HG03103 (cell line): ENCODE measurements at regions not wholly inside any gene's neighbourhood (a gene's known extent, or its start where the extent isn't known, plus 50 kb on each side); places are given as distances from the start of the nearest gene placed in this dataset.

ENCODE experiments used
- ATAC-seq: cut with Tn5 transposase; IDR thresholded peaks from one replicate; pipeline ENCODE4 v1.9.1; 2021; ENCODE audit warnings: low read depth; ENCODE audit not compliant: unreplicated experiment

DNA sequence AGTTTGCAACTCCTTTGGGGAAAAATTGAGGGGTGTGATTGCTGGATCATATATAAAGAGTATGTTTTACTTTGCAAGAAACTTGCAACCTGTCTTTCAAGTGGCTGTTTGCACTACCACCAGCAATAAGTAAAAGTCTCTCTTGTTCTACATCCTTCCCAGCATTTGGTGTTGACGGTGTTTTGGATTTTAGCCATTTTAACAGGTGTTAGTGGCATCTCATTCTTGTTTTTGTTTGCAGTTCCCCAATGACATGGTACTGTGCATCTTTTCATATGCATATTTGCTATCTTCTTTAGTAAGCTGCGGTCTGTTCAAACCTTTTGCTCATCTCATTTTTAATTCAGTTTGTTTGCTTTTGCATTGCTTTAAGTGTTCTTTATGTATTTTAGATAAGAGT lies 535.5 kb downstream of the LRRIQ3 start:
- no peak for ATAC-seq

DNA sequence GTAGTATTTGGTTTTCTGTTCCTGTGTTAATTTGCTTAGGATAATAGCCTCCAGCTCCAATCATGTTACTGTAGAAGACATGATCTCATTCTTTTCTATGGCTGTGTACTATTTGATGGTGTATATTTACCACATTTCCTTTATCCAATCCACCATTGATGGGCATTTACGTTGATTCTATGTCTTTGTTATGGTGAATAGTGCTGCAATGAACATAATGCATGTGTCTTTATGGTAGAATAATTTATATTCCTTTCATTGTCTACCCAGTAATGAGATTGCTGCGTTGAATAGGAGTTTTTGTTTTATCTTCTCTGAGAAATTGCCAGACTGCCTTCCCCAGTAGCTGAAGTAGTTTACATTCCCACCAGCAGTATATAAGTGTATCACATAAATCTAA lies 538.8 kb downstream of the LRRIQ3 start:
- no peak for ATAC-seq

DNA sequence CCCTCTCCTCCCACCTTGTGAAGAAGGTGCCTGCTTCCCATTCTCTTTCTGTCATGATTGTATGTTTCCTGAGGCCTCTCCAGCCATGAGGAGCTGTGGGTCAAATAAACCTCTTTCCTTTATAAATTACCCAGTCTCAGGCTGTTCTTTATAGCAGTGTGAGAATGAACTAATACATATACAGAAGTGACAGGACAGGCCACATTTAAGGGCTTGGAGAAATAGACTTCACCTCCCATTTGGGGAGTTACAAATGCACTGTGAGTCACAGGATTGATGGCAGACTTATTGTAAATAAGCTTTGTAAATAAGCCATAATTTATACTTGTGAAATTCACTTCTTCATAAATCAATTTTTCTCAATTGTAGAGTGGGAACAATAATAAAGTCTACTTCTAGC lies 543.3 kb downstream of the LRRIQ3 start:
- no peak for ATAC-seq

DNA sequence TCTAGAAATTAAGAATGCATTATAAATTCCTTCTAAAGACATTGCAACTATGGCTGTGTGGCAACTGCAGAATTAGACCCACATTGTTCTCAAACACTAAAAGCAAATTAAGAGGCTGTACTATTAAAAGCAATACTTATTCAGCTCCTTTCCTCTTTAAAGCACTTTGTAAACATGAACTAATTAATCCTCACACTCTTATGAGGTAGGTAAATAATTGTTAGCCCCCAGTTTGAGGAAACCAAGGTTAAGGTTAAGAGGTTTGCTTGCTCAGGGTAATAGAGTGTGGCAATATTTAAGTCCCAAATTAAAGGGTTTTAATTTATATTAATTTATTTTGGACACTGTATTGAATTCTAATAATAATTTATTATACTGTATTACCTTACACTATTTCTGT lies 553.8 kb downstream of the LRRIQ3 start:
- no peak for ATAC-seq

DNA sequence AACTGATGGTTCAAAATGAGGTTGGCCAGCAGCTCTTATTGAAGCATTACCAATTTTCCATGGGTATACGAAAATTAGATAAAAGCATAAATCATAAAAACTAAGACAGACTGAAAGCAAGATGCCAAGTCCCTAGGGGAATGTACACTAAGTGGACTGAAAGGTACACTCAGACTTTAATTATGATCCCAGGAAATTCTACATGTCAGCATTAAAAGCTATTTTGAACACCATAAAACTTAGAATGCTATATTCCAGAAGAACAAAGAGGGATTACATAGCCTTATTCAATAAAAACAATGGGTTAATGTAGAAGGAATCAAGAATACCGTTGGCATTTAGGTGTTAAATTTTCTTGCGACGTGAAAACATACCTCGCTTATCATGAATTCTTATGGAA lies 558.5 kb downstream of the LRRIQ3 start:
- no peak for ATAC-seq

DNA sequence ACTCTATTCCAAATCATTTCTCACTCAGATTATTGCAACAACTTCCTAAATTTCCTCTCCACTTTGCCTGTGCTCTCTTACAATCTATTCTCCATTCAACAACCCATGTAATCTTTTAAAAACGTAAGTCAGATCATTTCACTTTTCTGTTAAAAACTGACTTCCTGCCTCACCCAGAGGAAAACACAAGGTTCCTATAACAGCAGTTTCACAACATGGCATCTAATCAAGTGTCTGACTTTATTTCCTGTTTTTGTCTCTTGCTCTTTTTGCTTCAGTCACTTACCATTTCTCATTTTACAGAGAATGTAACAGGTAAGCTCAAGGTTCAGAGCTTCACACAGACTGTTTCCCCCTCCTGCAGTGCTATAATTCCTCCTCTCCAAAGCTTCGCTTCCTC lies 560.7 kb downstream of the LRRIQ3 start:
- ATAC-seq, result no peak

DNA sequence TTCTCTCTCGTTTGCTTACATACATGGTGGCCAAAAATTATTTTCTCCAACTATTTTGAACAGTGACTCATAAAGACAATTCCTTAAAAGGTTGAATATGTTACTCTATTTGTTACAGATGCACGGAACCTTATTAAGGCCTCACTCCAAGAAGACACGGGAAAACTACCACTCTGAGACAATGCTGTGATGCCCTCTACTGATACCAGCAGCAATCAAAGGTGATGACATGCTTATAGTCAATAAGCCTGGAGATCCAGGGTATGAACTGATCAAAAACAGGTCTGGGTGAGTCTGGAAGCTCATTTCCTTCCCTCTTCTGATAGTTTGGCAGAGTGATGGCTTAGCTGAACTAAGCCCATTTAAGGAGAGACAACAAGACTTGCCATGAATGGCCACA lies 563.0 kb downstream of the LRRIQ3 start:
- ATAC-seq, result no peak

DNA sequence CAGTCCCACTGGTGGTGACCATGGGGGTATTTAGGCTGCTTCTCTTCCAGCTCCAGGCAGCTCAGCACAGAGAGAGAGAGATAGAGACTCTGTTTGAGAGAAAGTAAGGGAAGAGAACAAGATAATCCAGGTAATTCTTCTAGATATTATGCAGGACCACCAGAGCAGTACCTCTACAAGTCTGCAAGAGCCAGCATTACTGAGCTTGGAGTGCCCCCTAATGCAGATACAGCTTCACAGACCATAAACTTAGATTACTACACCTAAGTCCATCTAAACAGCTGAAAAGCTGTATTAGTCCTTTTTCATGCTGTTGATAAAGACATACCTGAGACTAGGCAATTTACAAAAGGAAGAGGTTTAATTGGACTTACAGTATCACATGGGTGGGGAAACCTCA lies 570.3 kb downstream of the LRRIQ3 start:
- no peak for ATAC-seq

DNA sequence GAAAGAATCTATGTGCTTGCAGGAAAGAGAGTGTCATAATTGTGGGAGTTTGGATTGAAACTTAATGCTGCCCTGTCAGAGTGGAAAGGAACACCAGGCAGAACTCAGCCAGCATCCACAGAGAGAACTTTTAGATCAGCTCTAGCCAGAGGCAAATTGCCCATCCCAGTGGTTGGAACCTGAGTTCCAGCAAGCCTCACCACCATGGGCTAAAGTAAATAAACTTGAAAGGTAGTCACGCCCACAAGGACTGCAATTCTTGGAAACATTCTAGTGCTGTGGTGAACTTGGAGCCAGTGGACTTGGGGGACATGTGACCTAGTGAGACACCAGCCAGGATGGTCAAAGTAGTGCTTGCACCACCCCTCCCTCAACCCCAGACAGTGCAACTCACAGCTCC lies 571.6 kb downstream of the LRRIQ3 start:
- ATAC-seq, result no peak

DNA sequence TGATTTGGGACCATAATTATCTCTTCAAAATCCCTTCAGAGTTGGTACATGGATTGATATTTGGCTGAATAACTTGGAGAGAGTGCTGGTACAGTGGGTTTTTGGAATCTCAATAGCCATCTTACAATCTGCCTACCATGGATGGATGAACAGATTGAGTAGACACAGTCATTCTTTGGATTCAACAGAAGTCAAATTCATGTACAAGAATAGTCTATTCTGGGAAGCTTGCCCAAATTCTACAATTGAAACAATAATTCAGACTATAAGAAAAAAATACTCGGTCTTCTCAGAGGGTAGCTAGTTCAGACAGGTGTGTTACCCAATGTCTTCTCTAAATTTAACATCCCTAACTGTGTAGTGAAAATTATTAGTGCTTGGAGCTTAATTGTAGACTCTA lies 574.0 kb downstream of the LRRIQ3 start:
- no peak for ATAC-seq

DNA sequence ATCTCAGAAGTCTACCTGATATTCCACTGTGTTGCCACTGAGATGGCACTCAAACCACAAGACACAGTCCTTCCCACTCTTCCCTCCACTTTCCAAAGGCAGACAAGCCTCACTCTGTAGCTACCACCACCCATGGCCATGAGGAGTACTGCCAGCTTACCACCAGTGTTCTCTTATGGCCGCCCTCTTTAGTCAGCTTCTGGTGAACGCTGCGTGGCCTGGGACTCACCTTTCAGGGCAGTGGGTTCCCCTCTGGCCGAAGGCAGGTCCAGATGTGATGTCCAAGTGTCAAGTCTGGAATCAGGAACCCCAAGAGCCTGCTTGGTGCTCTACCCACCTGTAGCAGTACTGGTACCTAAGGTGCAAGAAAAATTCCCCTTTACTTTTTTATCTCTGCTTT lies 580.8 kb downstream of the LRRIQ3 start:
- no peak for ATAC-seq

DNA sequence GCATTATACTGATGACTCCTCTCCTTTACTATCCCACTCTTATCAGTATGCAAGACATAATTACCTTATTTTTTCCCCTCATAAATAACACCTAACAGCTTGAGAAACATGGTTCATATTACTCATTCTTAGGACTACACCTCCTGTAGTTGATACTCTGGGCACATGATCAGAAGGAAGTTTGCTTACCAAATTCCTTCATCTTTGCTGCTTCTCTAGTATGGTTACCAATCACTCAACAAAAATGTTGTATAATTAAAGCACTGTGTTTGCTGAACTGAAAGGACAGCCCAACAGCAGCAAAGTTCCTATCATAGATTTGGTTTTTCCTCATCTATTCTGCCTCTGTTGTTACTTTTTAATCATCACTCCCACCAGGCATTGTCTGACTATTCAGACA lies 586.3 kb downstream of the LRRIQ3 start:
- ATAC-seq, result no peak

DNA sequence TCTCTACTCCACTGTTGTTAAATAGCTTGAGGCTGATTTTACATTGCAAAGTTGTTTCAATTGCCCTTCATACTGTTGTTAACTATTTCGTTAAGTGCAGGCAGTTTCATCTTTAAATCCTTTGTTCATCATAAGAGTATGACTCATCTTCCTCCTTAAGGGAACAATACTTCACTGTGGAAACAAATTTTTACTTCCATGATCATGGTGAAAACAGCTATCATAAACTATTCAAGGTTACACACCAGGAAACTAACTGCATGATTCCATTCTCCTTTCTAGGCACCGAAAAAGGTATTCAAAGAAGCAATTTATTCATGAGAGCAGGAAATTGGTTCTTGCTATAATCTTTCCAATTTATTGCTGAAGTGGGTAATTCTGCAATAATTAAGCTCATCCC lies 593.2 kb downstream of the LRRIQ3 start:
- no peak for ATAC-seq

DNA sequence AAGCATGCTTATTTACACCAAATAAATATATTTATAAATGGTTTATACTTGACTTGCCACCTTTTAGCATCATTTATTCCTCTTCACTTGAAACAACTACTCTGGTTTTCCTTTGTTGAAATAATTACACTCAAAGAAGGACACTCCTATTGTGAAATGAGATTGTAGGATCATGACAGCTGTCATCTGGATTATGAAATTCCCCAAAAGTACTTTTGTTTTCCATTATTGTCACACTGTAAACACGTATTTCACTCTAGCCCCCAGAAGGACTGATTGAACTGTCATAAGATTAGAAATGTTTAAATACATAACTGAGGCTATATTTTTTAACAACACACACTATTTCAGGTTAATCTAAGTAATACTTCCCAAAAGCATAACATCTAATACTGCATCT lies 593.8 kb downstream of the LRRIQ3 start:
- ATAC-seq, result no peak

DNA sequence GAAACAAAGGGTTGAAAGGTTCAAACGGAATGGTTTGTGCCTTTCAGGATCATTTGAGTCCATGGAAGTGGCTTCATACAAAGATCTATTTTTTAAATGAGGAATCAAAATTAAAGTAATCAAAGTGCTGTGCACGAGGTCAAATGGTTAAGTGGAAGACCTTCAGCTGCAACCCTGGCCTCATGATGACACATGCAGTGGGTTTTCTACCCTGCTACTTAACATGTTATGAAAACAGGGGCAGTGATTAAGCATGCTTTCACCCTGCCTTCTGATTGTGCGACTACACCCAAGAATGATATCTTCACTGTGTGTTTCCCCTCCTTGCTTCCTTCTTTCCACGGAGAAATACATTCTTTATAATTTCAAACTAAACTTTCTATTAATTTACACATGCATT lies 604.2 kb downstream of the LRRIQ3 start:
- no peak for ATAC-seq

DNA sequence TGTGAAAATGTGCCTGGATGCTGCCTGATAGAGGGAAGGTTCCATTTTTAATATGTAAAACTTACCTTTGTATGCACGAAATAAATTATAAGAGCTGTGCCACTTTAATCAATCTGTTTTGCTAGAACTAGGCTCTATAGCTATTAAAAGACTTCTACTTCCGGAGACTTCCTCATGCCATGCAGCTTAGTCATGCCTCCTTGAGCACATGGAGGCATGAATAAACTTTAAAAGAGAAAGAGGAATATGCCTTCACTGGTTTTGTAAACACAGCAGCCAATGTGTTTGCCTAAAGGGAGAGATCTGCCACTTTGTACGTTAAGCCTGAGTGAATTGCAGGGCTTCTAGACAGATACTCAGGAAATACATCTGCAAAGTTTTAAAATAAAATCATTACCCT lies 604.6 kb downstream of the LRRIQ3 start:
- no peak for ATAC-seq

DNA sequence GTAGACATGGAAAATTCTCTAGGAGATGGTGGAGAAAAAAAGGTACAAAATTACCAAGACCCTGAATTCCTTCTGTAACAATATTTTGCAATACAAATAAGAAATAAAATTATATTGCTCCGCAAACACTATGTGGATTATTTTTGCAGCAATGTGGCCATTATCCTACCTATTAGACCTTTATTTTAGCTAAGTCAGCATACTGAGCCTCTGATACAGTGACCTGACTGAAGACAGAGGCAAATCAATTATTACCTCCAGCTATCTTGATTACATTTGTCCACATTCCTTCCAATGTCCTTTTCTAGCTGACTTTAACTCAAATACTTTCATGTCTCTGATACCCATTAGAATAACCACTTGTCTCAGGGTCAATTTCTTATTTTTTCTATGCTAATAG lies 610.9 kb downstream of the LRRIQ3 start:
- no peak for ATAC-seq

DNA sequence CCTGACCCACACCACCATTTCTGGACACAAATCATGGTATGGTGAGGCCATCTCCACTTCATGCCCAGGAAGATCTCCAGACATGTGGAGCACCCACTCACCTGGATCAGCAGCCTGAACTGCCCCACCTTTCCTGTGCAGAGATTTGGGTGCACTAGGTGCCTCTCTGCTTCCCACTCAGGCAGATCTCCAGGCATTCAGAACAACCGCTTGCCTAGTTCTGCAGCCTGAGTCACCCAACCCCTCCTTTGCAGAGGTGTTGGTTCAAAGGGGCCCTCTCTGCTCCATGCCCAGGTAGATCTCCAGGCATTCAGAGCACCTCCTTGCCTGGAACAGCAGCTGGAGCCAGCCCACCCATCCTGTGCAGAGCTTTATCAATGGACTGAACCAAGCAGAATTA lies 620.8 kb downstream of the LRRIQ3 start:
- no peak for ATAC-seq

DNA sequence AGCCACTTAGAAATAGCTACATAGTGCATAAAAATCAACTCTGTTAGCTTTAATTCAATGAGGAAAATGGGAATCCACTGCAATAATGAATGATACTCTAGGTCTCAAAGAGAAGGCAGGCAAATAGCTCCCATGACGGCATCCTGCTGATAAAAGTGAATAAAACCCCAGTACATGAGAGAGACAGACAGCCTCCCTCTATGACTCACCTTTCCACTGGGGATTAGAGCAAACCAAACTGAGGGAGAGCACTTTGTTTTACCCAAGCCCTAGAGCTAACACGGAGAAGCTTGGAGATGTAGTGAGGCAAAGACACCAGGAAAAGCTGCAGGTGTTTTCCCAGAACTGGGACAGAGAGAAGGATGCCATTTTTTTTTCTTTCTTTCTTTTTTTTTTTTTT lies 621.9 kb downstream of the LRRIQ3 start:
- ATAC-seq, result no peak

DNA sequence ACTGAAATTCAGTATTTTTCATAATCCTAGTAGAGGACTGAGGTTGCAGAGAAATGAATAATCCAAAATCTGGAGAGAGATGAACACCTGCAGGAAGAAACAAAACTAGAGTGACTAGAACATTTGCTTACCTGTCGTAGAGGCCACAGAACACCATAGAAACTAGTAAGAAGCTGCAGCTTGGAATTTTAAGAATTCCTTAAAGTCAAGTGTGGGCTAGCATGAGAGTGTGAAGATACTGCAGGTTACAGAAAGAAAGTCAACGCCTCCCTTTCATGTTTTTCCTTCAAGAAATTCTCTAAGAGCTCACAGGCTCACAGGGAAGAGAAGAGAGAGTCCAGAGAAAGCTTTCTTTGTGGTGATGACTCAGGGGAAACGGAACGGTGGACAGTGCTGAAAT lies 633.7 kb downstream of the LRRIQ3 start:
- ATAC-seq, result no peak

DNA sequence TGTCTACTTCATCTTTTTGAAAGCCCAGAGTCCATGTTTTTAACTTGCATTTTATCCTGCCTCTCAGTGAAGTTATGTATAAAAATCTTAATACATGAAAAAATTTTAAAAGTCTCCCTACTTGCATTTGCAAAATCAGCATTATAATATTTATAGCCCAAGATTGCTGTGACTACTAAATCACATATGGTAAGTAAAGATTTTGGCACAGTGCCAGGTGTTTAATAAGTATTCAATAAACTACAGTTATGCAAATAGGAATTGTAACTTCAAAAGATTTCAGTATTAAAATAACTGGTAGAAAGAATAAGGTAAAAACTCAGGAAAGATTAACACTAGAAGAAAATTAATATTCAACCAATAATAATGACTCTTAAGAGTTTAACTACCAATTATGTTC lies 641.7 kb downstream of the LRRIQ3 start:
- ATAC-seq, result no peak

DNA sequence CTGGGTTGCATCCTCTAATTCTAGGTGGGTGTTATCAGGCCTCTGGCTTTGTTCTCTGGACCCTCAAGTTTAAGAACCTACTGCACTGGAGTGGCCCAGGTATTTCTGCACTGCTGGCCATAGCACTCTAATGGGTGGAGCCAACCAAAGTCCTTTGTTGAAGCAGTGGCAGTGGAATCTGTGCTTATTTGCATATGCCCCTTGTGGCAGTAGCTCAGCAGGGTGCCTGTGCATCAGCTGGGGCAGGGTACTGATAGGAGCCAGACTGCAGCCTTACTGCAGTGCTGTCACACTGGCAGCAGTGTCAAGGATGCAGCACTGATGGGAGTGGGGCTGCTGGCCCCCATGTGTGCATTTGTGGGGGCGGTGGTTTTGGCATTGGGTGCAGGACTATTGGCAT lies 660.6 kb downstream of the LRRIQ3 start:
- no peak for ATAC-seq

DNA sequence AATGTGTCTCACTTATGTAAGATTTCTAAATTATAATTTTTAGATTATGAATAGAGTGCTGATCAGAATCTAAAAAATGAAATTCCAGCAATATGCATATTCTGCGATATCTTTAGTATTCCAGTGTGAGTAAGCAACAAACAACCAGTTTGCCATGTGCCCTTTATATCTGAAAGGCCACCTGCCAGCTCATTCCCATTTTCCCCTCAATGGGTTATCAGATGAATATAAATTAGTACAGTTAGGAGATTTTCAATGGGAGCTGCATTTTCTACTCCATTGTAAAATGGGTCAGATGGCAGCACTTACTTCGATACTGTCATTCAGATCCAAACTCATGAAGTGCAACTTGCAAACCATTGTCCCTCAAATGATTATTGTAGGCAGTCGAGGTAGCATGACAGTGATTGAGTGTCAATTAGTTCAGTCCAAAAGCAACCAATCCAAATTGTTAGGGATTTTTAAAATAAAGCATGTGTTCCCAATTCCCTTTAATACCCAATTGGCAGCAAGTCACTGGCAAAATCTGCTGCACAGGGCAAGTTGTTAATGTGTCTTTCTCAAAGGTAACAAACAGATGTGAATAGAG lies 680.3 kb downstream of the LRRIQ3 start:
- no peak for ATAC-seq
